HepG2 (cell line): ENCODE measurements at regions not wholly inside any gene's neighbourhood (a gene's known extent, or its start where the extent isn't known, plus 50 kb on each side); places are given as distances from the start of the nearest gene placed in this dataset.
"Not testable (repeated sequence)": the region's sequence is repeated elsewhere in the genome, so short reads cannot be mapped to it uniquely, and the experiment has no call there.

Experiments
- ATAC-seq: fragments of 200-7000 bp; cut with Tn5 transposase; 3 replicates; pipeline ENCODE4 v1.9.1; 2020; ENCODE audit warnings: mild to moderate bottlenecking, moderate library complexity
- BruUV-seq: library from RNA; stranded (reverse); fragments of 400-500 nt; replicated peaks from 2 replicates; lab custom pipeline; 2021; lab: Mats Ljungman, UMichigan
- CTCF ChIA-PET: fragments of 300-600 bp; formaldehyde crosslinking; extraction: SDS; loops from one replicate; lab custom pipeline; 2021; ENCODE audit warnings: low total read pairs, inconsistent platforms, low intra/inter-chr PET ratio; lab: Yijun Ruan, JAX
- POLR2A ChIA-PET: fragments of 350-600 bp; sonication (Branson Sonifier 250); formaldehyde crosslinking; loops from one replicate; lab custom pipeline; 2020; ENCODE audit warnings: antibody characterized with exemption, inconsistent platforms; lab: Yijun Ruan, JAX
- DNase-seq: peaks from one replicate; pipeline ENCODE4 v3.0.0-alpha.2; 2015; ENCODE audit warnings: low spot score
- FAIRE-seq: peaks from 3 replicates; lab custom pipeline; 2011; peaks lifted over from hg19 to GRCh38; lab: Jason Lieb, UNC
- H2AFZ ChIP-seq: one replicate; pipeline ENCODE4 v1.6.1; 2011; ENCODE audit warnings: low read length, inconsistent platforms
- H3K27ac ChIP-seq: fragments of 300-600 bp; 3 replicates; pipeline ENCODE4 v1.8.0; 2011; ENCODE audit warnings: mixed run types, mild to moderate bottlenecking, mixed read lengths, low read length, inconsistent platforms; ENCODE audit not compliant: insufficient read depth; ENCODE audit errors: extremely low read length
- H3K27me3 ChIP-seq, 2 experiments: fragments of 200-600 bp in 1 of 2; 2 replicates in 1 of 2; 3 replicates in 1 of 2; pipeline versions ENCODE4 v1.6.0 to v1.8.0; 2011; ENCODE audit warnings: low read length in 2 of 2, mild to moderate bottlenecking in 2 of 2, moderate library complexity in 2 of 2, inconsistent platforms in 1 of 2; ENCODE audit not compliant: insufficient read depth in 2 of 2, control insufficient read depth in 1 of 2
- H3K36me3 ChIP-seq, 2 experiments: fragments of 200-600 bp in 1 of 2; replicated peaks in 1 of 2; 2 replicates in 1 of 2; 3 replicates in 1 of 2; pipeline versions ENCODE4 v1.5.1 to v1.8.0; 2011; ENCODE audit warnings: low read length in 2 of 2, inconsistent platforms in 1 of 2; ENCODE audit not compliant: insufficient read depth in 2 of 2, control insufficient read depth in 1 of 2
- H3K4me1 ChIP-seq: 2 replicates; pipeline ENCODE4 v1.5.1; 2012; ENCODE audit warnings: low read length, inconsistent platforms; ENCODE audit not compliant: insufficient read depth
- H3K4me2 ChIP-seq: 2 replicates; pipeline ENCODE4 v1.6.0; 2011; ENCODE audit warnings: low read depth, low read length, inconsistent platforms
- H3K4me3 ChIP-seq, 3 experiments: fragments of 200-600 bp in 1 of 3; sonication (generic), shearing (Covaris generic) in 1 of 3; replicated peaks in 1 of 3; 2 replicates each; pipeline ENCODE4 v1.5.1; 2011 to 2016; ENCODE audit warnings: low read length in 3 of 3, inconsistent platforms in 2 of 3, low read depth in 2 of 3, mild to moderate bottlenecking in 2 of 3, control low read depth in 1 of 3, mixed read lengths in 1 of 3; ENCODE audit not compliant: insufficient read depth in 1 of 3
- H3K79me2 ChIP-seq: one replicate; pipeline ENCODE4 v1.6.1; 2011; ENCODE audit warnings: low read length, inconsistent platforms; ENCODE audit not compliant: insufficient read depth
- H3K9ac ChIP-seq: 2 replicates; pipeline ENCODE4 v1.6.0; 2011; ENCODE audit warnings: mild to moderate bottlenecking, low read depth, low read length, inconsistent platforms; ENCODE audit not compliant: insufficient read depth
- H3K9me3 ChIP-seq: 2 replicates; pipeline ENCODE4 v1.5.1; 2012; ENCODE audit warnings: mild to moderate bottlenecking, low read length
- H4K20me1 ChIP-seq: 2 replicates; pipeline ENCODE4 v1.6.0; 2011; ENCODE audit warnings: inconsistent platforms, mild to moderate bottlenecking, low read length, moderate library complexity; ENCODE audit not compliant: insufficient read depth
- AKNA ChIP-seq: sonication (generic); formaldehyde crosslinking; IDR thresholded peaks from 2 replicates; pipeline ENCODE4 v1.4.0; 2020; ENCODE audit warnings: missing genetic modification reagents, borderline replicate concordance
- CAMTA2 ChIP-seq: sonication (generic); formaldehyde crosslinking; IDR thresholded peaks from 2 replicates; pipeline ENCODE4 v1.4.0; 2020; ENCODE audit warnings: mild to moderate bottlenecking, missing genetic modification reagents, borderline replicate concordance
- CHCHD3 ChIP-seq: sonication (generic); formaldehyde crosslinking; IDR thresholded peaks from 2 replicates; pipeline ENCODE4 v1.8.0; 2022; ENCODE audit warnings: mild to moderate bottlenecking, missing genetic modification reagents, moderate library complexity
- DMAP1 ChIP-seq: IDR thresholded peaks from 2 replicates; pipeline ENCODE4 v1.6.1; 2016
- MXI1 ChIP-seq: IDR thresholded peaks from 3 replicates; pipeline ENCODE4 v1.6.1; 2012; ENCODE audit warnings: low read depth, low read length, inconsistent platforms, borderline replicate concordance
- PREB ChIP-seq: sonication (generic); formaldehyde crosslinking; IDR thresholded peaks from 2 replicates; pipeline ENCODE4 v1.4.0; 2020; ENCODE audit warnings: missing genetic modification reagents
- RNF219 ChIP-seq: sonication (generic); formaldehyde crosslinking; IDR thresholded peaks from 2 replicates; pipeline ENCODE4 v1.5.0; 2020; ENCODE audit warnings: mild to moderate bottlenecking, missing genetic modification reagents
- U2AF1 ChIP-seq: fragments of 200-400 bp; formaldehyde crosslinking; optimal IDR thresholded peaks from 2 replicates; pipeline ENCODE3; 2017; ENCODE audit warnings: mild to moderate bottlenecking, low read depth, low read length
- ZNF350 ChIP-seq: sonication (generic); formaldehyde crosslinking; IDR thresholded peaks from 2 replicates; pipeline ENCODE4 v1.4.0; 2020; ENCODE audit warnings: mild to moderate bottlenecking, low read depth, missing genetic modification reagents, borderline replicate concordance
- ZNF749 ChIP-seq: sonication (generic); formaldehyde crosslinking; IDR thresholded peaks from 2 replicates; pipeline ENCODE4 v1.8.0; 2022; ENCODE audit warnings: mild to moderate bottlenecking, missing genetic modification reagents, moderate library complexity, borderline replicate concordance
- ZNF766 ChIP-seq: sonication (generic); formaldehyde crosslinking; IDR thresholded peaks from 2 replicates; pipeline ENCODE4 v1.5.0; 2020; ENCODE audit warnings: missing genetic modification reagents, borderline replicate concordance
- WGBS: methylation state at CpG from one replicate; pipeline ENCODE4 v1.1.6; 2017; ENCODE audit warnings: low lambda C conversion rate; 5-methylcytosine and 5-hydroxymethylcytosine counted together
- in situ Hi-C: cut with HindIII; loops from 2 replicates; pipeline ENCODE4 v1.10.0; 2017; ENCODE audit warnings: low pct_unique_long_range_greater_than_20kb; ENCODE audit not compliant: extremely low pct_ligation_motif_present
- intact Hi-C: fragments of 100-400 bp; cut with micrococcal nuclease; formaldehyde crosslinking; loops from one replicate; pipeline ENCODE4 v1.10.0; 2022; ENCODE audit not compliant: unreplicated experiment

- ChIA-PET CTCF (no interaction called here), POLR2A (no interaction called here)
- Histone ChIP-seq H3K36me3 (no peaks in the 10 kb centered on the region), H2AFZ (no peak overlapping the region)
- TF ChIP-seq CHCHD3 (CRISPR knock-in tag) (no peak), U2AF1 (no peak), MXI1 (no peak), ZNF350 (CRISPR knock-in tag) (no peak), CAMTA2 (no peak), AKNA (CRISPR knock-in tag) (no peak), PREB (CRISPR knock-in tag) (no peak), ZNF749 (no peak), DMAP1 (CRISPR knock-in tag) (no peak), RNF219 (CRISPR knock-in tag) (no peak), ZNF766 (CRISPR knock-in tag) (no peak)
- TF ChIP-seq, all 625 proteins: peak for 0
- no TSS peak for BruUV-seq
- Histone ChIP-seq H3K27me3 (no peaks in the 10 kb centered on the region; a peak in 1 of 5 replicates), H4K20me1 (no peaks in the 10 kb centered on the region), H3K9ac (no peak overlapping the region), H3K4me1 (no peaks in the 10 kb centered on the region), H3K4me2 (no peak overlapping the region), H3K27ac (no peak overlapping the region), H3K79me2 (no peaks in the 10 kb centered on the region), H3K4me3 (no peak overlapping the region), H3K9me3 (no peaks in the 10 kb centered on the region)
- FAIRE-seq = no peak
- no CpG with 5 or more reads among the region's 3 CpGs for WGBS
- in situ Hi-C loops = no loop called here
- DNase-seq = no peak
- ATAC-seq = no peak
- intact Hi-C loops = no loop called here
These were observed 300.9 kb downstream of the BCOR start for GRCh38 chrX:39796856-39797255.

GRCh38 chrX:39798488-39798887 lies 299.3 kb downstream of the BCOR start:
- H3K9me3 ChIP-seq, in situ Hi-C loops, POLR2A ChIA-PET, H4K20me1 ChIP-seq, H3K27ac ChIP-seq, H3K79me2 ChIP-seq, H3K4me1 ChIP-seq, H3K9ac ChIP-seq, H3K4me3 ChIP-seq, intact Hi-C loops, ATAC-seq, H3K36me3 ChIP-seq, FAIRE-seq, DNase-seq, H3K27me3 ChIP-seq, H2AFZ ChIP-seq, CTCF ChIA-PET, BruUV-seq, H3K4me2 ChIP-seq: not testable (repeated sequence)
- WGBS = 0% methylated on average over 2 of the region's 2 CpGs
